ENCODE measurements at regions not wholly inside any gene's neighbourhood (a gene's known extent, or its start where the extent isn't known, plus 50 kb on each side); places are given as distances from the start of the nearest gene placed in this dataset.

DNA sequence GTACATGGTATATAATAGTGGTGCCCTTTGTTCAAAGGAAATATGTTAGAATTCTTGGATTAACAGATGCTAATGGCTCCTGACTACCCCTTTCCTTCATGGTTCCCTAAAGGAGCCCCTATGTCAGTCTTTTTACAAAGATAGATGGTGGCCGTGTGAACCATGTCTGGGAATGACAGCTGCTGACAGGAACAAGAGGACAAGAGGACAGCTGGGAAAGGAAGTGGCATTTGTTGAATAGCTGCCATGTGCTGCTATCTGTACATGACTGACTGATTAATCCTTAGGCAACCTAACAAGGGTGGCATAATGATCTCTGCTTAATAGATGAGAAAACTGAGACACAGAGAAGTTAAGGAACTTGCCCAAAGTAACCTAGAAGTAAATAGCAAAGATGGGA is 321.7 kb downstream of the ZNF621 start:
- TF ChIP-seq, protein P1, sequence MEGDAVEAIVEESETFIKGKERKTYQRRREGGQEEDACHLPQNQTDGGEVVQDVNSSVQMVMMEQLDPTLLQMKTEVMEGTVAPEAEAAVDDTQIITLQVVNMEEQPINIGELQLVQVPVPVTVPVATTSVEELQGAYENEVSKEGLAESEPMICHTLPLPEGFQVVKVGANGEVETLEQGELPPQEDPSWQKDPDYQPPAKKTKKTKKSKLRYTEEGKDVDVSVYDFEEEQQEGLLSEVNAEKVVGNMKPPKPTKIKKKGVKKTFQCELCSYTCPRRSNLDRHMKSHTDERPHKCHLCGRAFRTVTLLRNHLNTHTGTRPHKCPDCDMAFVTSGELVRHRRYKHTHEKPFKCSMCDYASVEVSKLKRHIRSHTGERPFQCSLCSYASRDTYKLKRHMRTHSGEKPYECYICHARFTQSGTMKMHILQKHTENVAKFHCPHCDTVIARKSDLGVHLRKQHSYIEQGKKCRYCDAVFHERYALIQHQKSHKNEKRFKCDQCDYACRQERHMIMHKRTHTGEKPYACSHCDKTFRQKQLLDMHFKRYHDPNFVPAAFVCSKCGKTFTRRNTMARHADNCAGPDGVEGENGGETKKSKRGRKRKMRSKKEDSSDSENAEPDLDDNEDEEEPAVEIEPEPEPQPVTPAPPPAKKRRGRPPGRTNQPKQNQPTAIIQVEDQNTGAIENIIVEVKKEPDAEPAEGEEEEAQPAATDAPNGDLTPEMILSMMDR (IDR thresholded peaks at IDR 0.05): no peak

DNA sequence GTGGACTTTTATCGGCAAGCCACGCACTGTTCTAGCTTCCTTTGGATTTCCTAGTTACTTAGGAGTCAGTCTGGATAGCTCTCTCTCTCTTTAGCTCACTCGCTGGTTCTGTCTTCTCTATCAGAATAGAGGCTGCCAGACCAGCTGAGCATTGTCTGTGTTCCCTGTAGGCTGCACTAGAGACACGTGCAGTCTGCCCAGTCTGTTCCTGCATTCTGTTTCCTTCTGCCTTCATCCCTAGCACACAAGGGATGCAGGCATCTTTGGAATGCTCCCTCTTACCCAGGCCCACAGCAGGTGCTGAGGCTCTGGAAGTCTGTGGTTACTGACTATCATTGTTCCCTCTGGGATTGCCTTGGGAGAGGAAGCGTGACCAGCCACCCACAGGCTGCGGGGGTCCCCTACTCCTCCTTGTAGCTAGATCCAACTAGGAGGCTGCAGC is 322.8 kb downstream of the ZNF621 start:
- TF ChIP-seq, protein P1 (IDR thresholded peaks at IDR 0.05): no peak

DNA sequence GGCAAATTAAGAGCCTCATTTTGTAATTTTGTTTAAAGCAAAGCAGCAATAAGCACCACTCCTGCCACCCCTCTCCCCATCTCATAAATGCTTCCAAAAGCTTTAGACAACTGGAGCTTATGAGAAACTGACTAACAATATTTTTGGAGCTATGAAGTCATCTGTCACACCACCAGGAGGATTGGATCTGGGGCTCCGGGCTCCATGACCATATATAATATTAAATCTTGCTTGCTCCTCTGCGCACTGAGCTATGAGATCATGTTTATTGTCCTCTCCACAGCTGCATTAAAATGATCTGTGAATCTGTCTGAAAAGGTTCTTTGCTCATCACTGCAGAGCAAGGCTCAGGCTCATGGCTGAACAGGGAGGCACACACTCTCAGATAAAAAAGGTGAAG is 323.7 kb downstream of the ZNF621 start:
- TF ChIP-seq, protein P1 (IDR thresholded peaks at IDR 0.05): no peak

DNA sequence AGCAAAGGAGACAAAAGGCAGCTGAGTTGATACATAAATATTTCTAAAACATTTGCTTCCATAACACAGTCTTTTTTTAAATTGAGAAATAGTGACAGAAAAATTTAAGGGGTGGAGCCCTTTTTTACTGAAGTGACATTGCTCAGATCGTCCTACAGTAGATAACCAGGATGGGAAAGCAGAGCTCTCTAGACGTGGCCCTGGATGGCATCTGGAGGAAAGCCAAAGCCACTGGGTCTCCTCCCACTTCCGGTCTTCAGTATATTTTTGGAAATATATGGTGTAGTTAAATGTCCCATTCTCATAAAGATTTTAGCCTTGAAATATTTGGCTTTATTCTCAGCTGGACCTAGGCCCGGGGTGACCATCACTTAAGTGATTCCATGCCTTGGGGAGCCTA is 326.1 kb downstream of the ZNF621 start:
- TF ChIP-seq, protein P1 (IDR thresholded peaks at IDR 0.05): no peak

DNA sequence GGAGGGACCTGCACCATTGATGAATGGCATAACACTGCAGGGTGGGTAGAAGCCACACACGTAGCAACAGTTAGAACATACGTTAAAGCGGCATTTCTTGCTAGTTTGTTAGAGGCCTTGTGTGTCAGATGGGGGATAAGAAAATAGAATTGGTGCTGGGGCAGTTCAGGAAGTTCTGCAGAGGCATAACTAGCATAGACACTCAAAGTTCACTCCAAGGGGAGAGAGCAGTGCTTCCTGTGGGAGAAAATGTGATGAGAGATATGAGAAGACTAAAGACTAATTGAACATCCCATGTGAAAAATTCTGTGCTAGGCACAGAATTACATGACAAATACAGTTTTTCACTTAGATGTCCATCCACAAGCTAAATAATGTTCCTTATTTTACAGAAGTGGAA is 327.1 kb downstream of the ZNF621 start:
- TF ChIP-seq, protein P1 (IDR thresholded peaks at IDR 0.05): no peak

DNA sequence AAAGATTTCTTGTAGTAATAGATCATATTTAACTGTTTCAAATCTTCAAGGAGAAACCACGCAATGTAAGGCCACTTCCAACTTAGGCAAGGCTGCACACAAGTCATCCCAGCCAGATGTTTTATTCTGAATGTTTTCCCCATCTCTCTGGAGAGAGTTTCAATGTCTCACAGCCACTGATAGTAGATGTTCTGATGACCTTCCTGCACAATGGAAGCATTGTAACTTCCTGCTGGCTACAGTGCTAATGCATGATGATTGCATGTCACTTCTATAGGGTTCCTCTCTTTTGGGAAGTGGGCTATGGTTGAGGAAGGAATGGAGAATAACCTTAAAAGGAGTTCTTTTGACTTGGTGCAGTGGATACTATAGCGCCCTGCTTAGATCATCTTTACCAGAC is 328.0 kb downstream of the ZNF621 start:
- TF ChIP-seq, protein P1 (IDR thresholded peaks at IDR 0.05): no peak

DNA sequence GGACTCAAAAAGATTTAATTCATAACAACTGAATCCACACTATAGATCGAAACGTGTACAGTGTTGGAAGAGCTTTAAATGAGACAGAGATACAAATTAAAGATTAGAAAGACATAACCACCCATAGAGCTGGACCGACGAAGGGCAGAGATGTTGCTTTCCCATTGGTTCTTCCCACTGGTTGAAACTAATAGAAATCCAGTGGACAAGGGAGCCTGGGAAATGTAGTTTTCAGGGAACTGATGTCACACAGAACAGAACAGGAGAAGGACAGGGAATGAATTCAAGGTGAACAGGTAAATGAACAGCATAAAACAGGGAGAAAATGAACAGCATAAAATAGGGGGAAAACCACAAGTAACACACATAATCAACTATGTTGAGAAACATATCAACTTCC is 328.7 kb downstream of the ZNF621 start:
- TF ChIP-seq, protein P1 (IDR thresholded peaks at IDR 0.05): no peak

DNA sequence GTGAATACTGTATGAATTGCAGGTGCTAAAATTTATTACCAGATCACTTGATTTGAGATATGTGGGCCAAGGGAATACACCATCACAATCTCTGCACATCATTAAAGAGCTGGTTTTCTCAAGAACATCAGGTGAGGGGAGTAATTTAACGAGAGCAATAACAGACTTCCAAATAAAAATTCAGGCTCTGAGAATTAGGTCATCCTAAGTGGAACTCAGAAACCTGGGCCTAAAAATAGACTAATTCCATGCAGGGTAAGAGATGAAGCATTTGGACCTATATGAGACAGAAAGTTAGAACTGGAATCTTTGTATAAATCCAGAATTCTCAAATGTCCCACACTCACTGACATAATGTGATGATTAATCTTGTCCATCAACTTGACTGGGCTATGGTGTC is 331.1 kb downstream of the ZNF621 start:
- TF ChIP-seq, protein P1 (IDR thresholded peaks at IDR 0.05): no peak

Data from LNCAP (cell line).